ENCODE measurements at regions not wholly inside any gene's neighbourhood (a gene's known extent, or its start where the extent isn't known, plus 50 kb on each side); places are given as distances from the start of the nearest gene placed in this dataset.

- TF ChIP-seq, protein P1, sequence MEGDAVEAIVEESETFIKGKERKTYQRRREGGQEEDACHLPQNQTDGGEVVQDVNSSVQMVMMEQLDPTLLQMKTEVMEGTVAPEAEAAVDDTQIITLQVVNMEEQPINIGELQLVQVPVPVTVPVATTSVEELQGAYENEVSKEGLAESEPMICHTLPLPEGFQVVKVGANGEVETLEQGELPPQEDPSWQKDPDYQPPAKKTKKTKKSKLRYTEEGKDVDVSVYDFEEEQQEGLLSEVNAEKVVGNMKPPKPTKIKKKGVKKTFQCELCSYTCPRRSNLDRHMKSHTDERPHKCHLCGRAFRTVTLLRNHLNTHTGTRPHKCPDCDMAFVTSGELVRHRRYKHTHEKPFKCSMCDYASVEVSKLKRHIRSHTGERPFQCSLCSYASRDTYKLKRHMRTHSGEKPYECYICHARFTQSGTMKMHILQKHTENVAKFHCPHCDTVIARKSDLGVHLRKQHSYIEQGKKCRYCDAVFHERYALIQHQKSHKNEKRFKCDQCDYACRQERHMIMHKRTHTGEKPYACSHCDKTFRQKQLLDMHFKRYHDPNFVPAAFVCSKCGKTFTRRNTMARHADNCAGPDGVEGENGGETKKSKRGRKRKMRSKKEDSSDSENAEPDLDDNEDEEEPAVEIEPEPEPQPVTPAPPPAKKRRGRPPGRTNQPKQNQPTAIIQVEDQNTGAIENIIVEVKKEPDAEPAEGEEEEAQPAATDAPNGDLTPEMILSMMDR (IDR thresholded peaks at IDR 0.05; ENCODE audit: unreplicated experiment) = no peak
- Mint-ChIP-seq H3K27me3 (ENCODE audit: unreplicated experiment) (no peaks in the 10 kb centered on the region), H3K4me3 (ENCODE audit: low read depth, unreplicated experiment) (no peak overlapping the region), H3K4me1 (ENCODE audit: low read depth, unreplicated experiment) (no peaks in the 10 kb centered on the region), H3K27ac (ENCODE audit: unreplicated experiment) (no peak overlapping the region), H3K36me3 (ENCODE audit: insufficient read depth, unreplicated experiment) (no peaks in the 10 kb centered on the region), H3K9me3 (ENCODE audit: low read depth, unreplicated experiment) (peaks cover 9% of the 10 kb centered on the region)
- CTCF ChIA-PET = no interaction called here
- no peak for DNase-seq
- intact Hi-C loops (cut with micrococcal nuclease; ENCODE audit: unreplicated experiment) = no loop called here
- BruUV-seq (replicated peaks) = no TSS peak
These were observed 788.4 kb downstream of the AACS start for GRCh38 chr12:125853670-125854069.

GRCh38 chr12:125856366-125856765, 791.1 kb downstream of the AACS start:
- CTCF ChIA-PET = no interaction called here
- Mint-ChIP-seq H3K27me3 (ENCODE audit: unreplicated experiment) (no peaks in the 10 kb centered on the region), H3K9me3 (ENCODE audit: low read depth, unreplicated experiment) (peaks cover 5% of the 10 kb centered on the region), H3K36me3 (ENCODE audit: insufficient read depth, unreplicated experiment) (no peaks in the 10 kb centered on the region), H3K4me1 (ENCODE audit: low read depth, unreplicated experiment) (no peaks in the 10 kb centered on the region), H3K4me3 (ENCODE audit: low read depth, unreplicated experiment) (no peak overlapping the region), H3K27ac (ENCODE audit: unreplicated experiment) (no peak overlapping the region)
- DNase-seq = no peak
- intact Hi-C loops (cut with micrococcal nuclease; ENCODE audit: unreplicated experiment) = no loop called here
- TF ChIP-seq, protein P1 (IDR thresholded peaks at IDR 0.05; ENCODE audit: unreplicated experiment) = no peak
- BruUV-seq (replicated peaks) = no TSS peak

GRCh38 chr12:125856896-125857295, 791.7 kb downstream of the AACS start:
- H3K4me3 Mint-ChIP-seq (ENCODE audit: low read depth, unreplicated experiment) = no peak overlapping the region
- no peaks in the 10 kb centered on the region for H3K36me3 Mint-ChIP-seq (ENCODE audit: insufficient read depth, unreplicated experiment)
- intact Hi-C loops (cut with micrococcal nuclease; ENCODE audit: unreplicated experiment) = no loop called here
- H3K27ac Mint-ChIP-seq (ENCODE audit: unreplicated experiment) = no peak overlapping the region
- H3K4me1 Mint-ChIP-seq (ENCODE audit: low read depth, unreplicated experiment) = no peaks in the 10 kb centered on the region
- no peak for DNase-seq
- BruUV-seq (replicated peaks) = no TSS peak
- TF ChIP-seq, protein P1 (IDR thresholded peaks at IDR 0.05; ENCODE audit: unreplicated experiment) = no peak
- H3K9me3 Mint-ChIP-seq (ENCODE audit: low read depth, unreplicated experiment) = peaks cover 5% of the 10 kb centered on the region
- H3K27me3 Mint-ChIP-seq (ENCODE audit: unreplicated experiment) = no peaks in the 10 kb centered on the region
- CTCF ChIA-PET = no interaction called here

GRCh38 chr12:125860672-125861288, 795.5 kb downstream of the AACS start:
- Mint-ChIP-seq H3K9me3 (ENCODE audit: low read depth, unreplicated experiment) (peaks cover 4% of the 10 kb centered on the region), H3K4me3 (ENCODE audit: low read depth, unreplicated experiment) (no peak overlapping the region), H3K27ac (ENCODE audit: unreplicated experiment) (no peak overlapping the region), H3K4me1 (ENCODE audit: low read depth, unreplicated experiment) (no peaks in the 10 kb centered on the region), H3K36me3 (ENCODE audit: insufficient read depth, unreplicated experiment) (no peaks in the 10 kb centered on the region), H3K27me3 (ENCODE audit: unreplicated experiment) (no peaks in the 10 kb centered on the region)
- intact Hi-C loops (cut with micrococcal nuclease; ENCODE audit: unreplicated experiment) = no loop called here
- DNase-seq = no peak
- CTCF ChIA-PET = no interaction called here
- no TSS peak for BruUV-seq (replicated peaks)
- TF ChIP-seq, protein P1 (IDR thresholded peaks at IDR 0.05; ENCODE audit: unreplicated experiment) = no peak
